NOMO-1 treated with DMSO at 0.1 percent for 48 hours (cell line): ENCODE measurements at regions not wholly inside any gene's neighbourhood (a gene's known extent, or its start where the extent isn't known, plus 50 kb on each side); places are given as distances from the start of the nearest gene placed in this dataset.
"Not testable (repeated sequence)": the region's sequence is repeated elsewhere in the genome, so short reads cannot be mapped to it uniquely, and the experiment has no call there.

ENCODE experiments used
- DNase-seq: peaks from one replicate; lab custom pipeline; 2025; ENCODE audit not compliant: unreplicated experiment; lab: John Stamatoyannopoulos, UW

- DNase-seq = peak; percentile 70
Measured at GRCh38 chr1:185408700-185409270, 91.7 kb upstream of the IVNS1ABP start.

- no peak for DNase-seq
Measured at GRCh38 chr1:185406691-185407009, 89.6 kb upstream of the IVNS1ABP start.

GRCh38 chr1:185406006-185406690, 89.1 kb upstream of the IVNS1ABP start:
- no peak for DNase-seq

- no peak for DNase-seq
Measured at GRCh38 chr1:185404907-185405568, 88.0 kb upstream of the IVNS1ABP start.

GRCh38 chr1:185404291-185404690, 87.2 kb upstream of the IVNS1ABP start:
- DNase-seq = no peak

- no peak for DNase-seq
Measured at GRCh38 chr1:185402930-185403329, 85.9 kb upstream of the IVNS1ABP start.

GRCh38 chr1:185401019-185401418, 84.0 kb upstream of the IVNS1ABP start:
- DNase-seq = no peak

- no peak for DNase-seq
Measured at GRCh38 chr1:185400052-185400451, 83.0 kb upstream of the IVNS1ABP start.

GRCh38 chr1:185398599-185398998, 81.6 kb upstream of the IVNS1ABP start:
- DNase-seq = no peak

- no peak for DNase-seq
Measured at GRCh38 chr1:185398022-185398421, 81.0 kb upstream of the IVNS1ABP start.

- no peak for DNase-seq
Measured at GRCh38 chr1:185397183-185397582, 80.1 kb upstream of the IVNS1ABP start.

- no peak for DNase-seq
Measured at GRCh38 chr1:185396126-185396525, 79.1 kb upstream of the IVNS1ABP start.

GRCh38 chr1:185393815-185394214, 76.8 kb upstream of the IVNS1ABP start:
- no peak for DNase-seq

- no peak for DNase-seq
Measured at GRCh38 chr1:185393205-185393604, 76.2 kb upstream of the IVNS1ABP start.

GRCh38 chr1:185388815-185389214, 71.8 kb upstream of the IVNS1ABP start:
- no peak for DNase-seq

GRCh38 chr1:185388346-185388745, 71.3 kb upstream of the IVNS1ABP start:
- no peak for DNase-seq

GRCh38 chr1:185385991-185386390, 68.9 kb upstream of the IVNS1ABP start:
- no peak for DNase-seq

- DNase-seq = not testable (repeated sequence)
Measured at GRCh38 chr1:185383805-185384204, 66.8 kb upstream of the IVNS1ABP start.

GRCh38 chr1:185377831-185378230, 60.8 kb upstream of the IVNS1ABP start:
- DNase-seq = no peak

GRCh38 chr1:185376840-185377635, 60.0 kb upstream of the IVNS1ABP start:
- peak; percentile 31 for DNase-seq

- no peak for DNase-seq
Measured at GRCh38 chr1:185376288-185376687, 59.2 kb upstream of the IVNS1ABP start.

- no peak for DNase-seq
Measured at GRCh38 chr1:185375583-185375982, 58.5 kb upstream of the IVNS1ABP start.
